ENCODE measurements at regions not wholly inside any gene's neighbourhood (a gene's known extent, or its start where the extent isn't known, plus 50 kb on each side); places are given as distances from the start of the nearest gene placed in this dataset.

- no peak for TF ChIP-seq CTCF (IDR thresholded peaks at IDR 0.05 in 2 of 3, conservative IDR thresholded peaks at IDR 0.05 in 1 of 3; ENCODE audit: control insufficient read depth in 2 of 3, extremely low read depth in 1 of 3, insufficient read depth in 1 of 3, low read depth in 3 of 3, low read length in 3 of 3)
- TF ChIP-seq POLR2A (IDR thresholded peaks at IDR 0.05; ENCODE audit: low read depth, low read length), result no peak
- TF ChIP-seq POLR2AphosphoS5 (IDR thresholded peaks at IDR 0.05; ENCODE audit: low read length), result no peak
- no peak for TF ChIP-seq CREB1 (IDR thresholded peaks at IDR 0.05; ENCODE audit: low read depth)
- no peak for TF ChIP-seq RFX5 (IDR thresholded peaks at IDR 0.05; ENCODE audit: low read depth, low read length)
- no peak for TF ChIP-seq YY1 (IDR thresholded peaks at IDR 0.05; ENCODE audit: low read depth, low read length)
- no peak for TF ChIP-seq EP300 (IDR thresholded peaks at IDR 0.05; ENCODE audit: borderline replicate concordance in 1 of 2, control insufficient read depth in 1 of 2, low read depth in 2 of 2, low read length in 2 of 2)
- no peak for TF ChIP-seq SMARCA5 (IDR thresholded peaks at IDR 0.05)
- TF ChIP-seq MXI1 (IDR thresholded peaks at IDR 0.05; ENCODE audit: low read depth, low read length), result no peak
These were observed 210.0 kb upstream of the SSTR4 start for GRCh38 chr20:22825076-22825475.

Data from GM12878 (cell line).